ENCODE measurements at regions not wholly inside any gene's neighbourhood (a gene's known extent, or its start where the extent isn't known, plus 50 kb on each side); places are given as distances from the start of the nearest gene placed in this dataset.

GRCh38 chr9:28547527-28547926 lies 974.2 kb upstream of the C9orf72 start:
- Histone ChIP-seq H3K79me1 (ENCODE audit: low read depth, low read length) (no peaks in the 10 kb centered on the region), H3K18ac (ENCODE audit: extremely low read depth, low read length) (no peak overlapping the region), H3K9ac (replicated peaks in 1 of 4; ENCODE audit: extremely low read depth in 1 of 4, low read depth in 3 of 4, low read length in 3 of 4) (no peak overlapping the region), H3K9me3 (ENCODE audit: insufficient read depth in 2 of 2, low read depth in 1 of 2, low read length in 1 of 2) (0 out of 4 replicates have a peak, but pooled peaks cover 0 to 5% of the 10 kb centered on the region in 2 experiments), H2BK15ac (ENCODE audit: low read length) (no peak overlapping the region), H3K79me2 (ENCODE audit: control insufficient read depth in 1 of 2, insufficient read depth in 2 of 2, low read length in 2 of 2) (no peaks in the 10 kb centered on the region), H3K36me3 (ENCODE audit: control insufficient read depth in 2 of 4, insufficient read depth in 4 of 4, low read length in 3 of 4) (no peaks in the 10 kb centered on the region; a peak in 1 of 8 replicates), H3K4me3 (ENCODE audit: extremely low read depth in 1 of 4, insufficient read depth in 2 of 4, low read depth in 3 of 4, low read length in 4 of 4) (no peak overlapping the region), H4K5ac (ENCODE audit: insufficient read length, low read depth, low read length) (no peak overlapping the region), H2BK120ac (replicated peaks; ENCODE audit: low read depth, low read length) (no peak overlapping the region), H2AFZ (ENCODE audit: low read length) (no peak overlapping the region), H2BK12ac (ENCODE audit: low read depth, low read length) (no peak overlapping the region), H3K23ac (ENCODE audit: insufficient read length) (no peak overlapping the region), H3K23me2 (ENCODE audit: low read depth, low read length) (no peaks in the 10 kb centered on the region), H3K27me3 (replicated peaks in 1 of 4; ENCODE audit: control insufficient read depth in 3 of 4, extremely low read depth in 1 of 4, insufficient read depth in 3 of 4, low read length in 3 of 4) (no peaks in the 10 kb centered on the region), H2BK20ac (ENCODE audit: low read length) (no peak overlapping the region), H4K91ac (replicated peaks; ENCODE audit: insufficient read length, low read length) (no peak overlapping the region), H4K20me1 (replicated peaks in 1 of 2; ENCODE audit: control insufficient read depth in 1 of 2, insufficient read depth in 2 of 2, low read length in 2 of 2) (no peaks in the 10 kb centered on the region), H3K14ac (ENCODE audit: insufficient read length) (no peak overlapping the region), H2BK5ac (ENCODE audit: low read depth, low read length) (no peak overlapping the region), H3K4me2 (ENCODE audit: insufficient read depth in 1 of 2, low read depth in 2 of 2, low read length in 2 of 2) (no peak overlapping the region), H3K27ac (ENCODE audit: low read depth, low read length) (no peak overlapping the region), H3K4ac (replicated peaks; ENCODE audit: insufficient read length, low read depth, low read length) (no peak overlapping the region), H3K56ac (replicated peaks; ENCODE audit: insufficient read length, low read depth, low read length) (no peak overlapping the region), H2AK5ac (ENCODE audit: low read depth, low read length) (no peak overlapping the region), H4K8ac (ENCODE audit: extremely low read depth, insufficient read depth, low read length) (no peak overlapping the region), H3K4me1 (replicated peaks in 1 of 4; ENCODE audit: control insufficient read depth in 3 of 4, insufficient read depth in 4 of 4, low read length in 3 of 4) (no peaks in the 10 kb centered on the region)
- CTCF ChIA-PET (ENCODE audit: partially characterized antibody): no interaction called here
- FAIRE-seq (no peak), DNase-seq (ENCODE audit: low read depth in 1 of 2, low spot score in 2 of 2) (no peak)
- TF ChIP-seq KDM4A (IDR thresholded peaks at IDR 0.05; ENCODE audit: low read depth, low read length, severe bottlenecking): no peak
- no peak for TF ChIP-seq SIX5 (IDR thresholded peaks at IDR 0.05; ENCODE audit: low read depth, low read length)
- TF ChIP-seq, protein P1, sequence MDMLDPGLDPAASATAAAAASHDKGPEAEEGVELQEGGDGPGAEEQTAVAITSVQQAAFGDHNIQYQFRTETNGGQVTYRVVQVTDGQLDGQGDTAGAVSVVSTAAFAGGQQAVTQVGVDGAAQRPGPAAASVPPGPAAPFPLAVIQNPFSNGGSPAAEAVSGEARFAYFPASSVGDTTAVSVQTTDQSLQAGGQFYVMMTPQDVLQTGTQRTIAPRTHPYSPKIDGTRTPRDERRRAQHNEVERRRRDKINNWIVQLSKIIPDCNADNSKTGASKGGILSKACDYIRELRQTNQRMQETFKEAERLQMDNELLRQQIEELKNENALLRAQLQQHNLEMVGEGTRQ (IDR thresholded peaks at IDR 0.05; ENCODE audit: low read length): no peak
- TF ChIP-seq, protein P2, sequence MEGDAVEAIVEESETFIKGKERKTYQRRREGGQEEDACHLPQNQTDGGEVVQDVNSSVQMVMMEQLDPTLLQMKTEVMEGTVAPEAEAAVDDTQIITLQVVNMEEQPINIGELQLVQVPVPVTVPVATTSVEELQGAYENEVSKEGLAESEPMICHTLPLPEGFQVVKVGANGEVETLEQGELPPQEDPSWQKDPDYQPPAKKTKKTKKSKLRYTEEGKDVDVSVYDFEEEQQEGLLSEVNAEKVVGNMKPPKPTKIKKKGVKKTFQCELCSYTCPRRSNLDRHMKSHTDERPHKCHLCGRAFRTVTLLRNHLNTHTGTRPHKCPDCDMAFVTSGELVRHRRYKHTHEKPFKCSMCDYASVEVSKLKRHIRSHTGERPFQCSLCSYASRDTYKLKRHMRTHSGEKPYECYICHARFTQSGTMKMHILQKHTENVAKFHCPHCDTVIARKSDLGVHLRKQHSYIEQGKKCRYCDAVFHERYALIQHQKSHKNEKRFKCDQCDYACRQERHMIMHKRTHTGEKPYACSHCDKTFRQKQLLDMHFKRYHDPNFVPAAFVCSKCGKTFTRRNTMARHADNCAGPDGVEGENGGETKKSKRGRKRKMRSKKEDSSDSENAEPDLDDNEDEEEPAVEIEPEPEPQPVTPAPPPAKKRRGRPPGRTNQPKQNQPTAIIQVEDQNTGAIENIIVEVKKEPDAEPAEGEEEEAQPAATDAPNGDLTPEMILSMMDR (IDR thresholded peaks at IDR 0.05; ENCODE audit: control extremely low read depth in 1 of 3, insufficient read depth in 1 of 3, low read depth in 1 of 3, low read length in 3 of 3): no peak
- no peak for TF ChIP-seq EGR1 (IDR thresholded peaks at IDR 0.05; ENCODE audit: borderline replicate concordance, low read depth, low read length)
- TF ChIP-seq PHF8 (conservative IDR thresholded peaks at IDR 0.05; ENCODE audit: low read depth, low read length): no peak
- TF ChIP-seq NRF1 (IDR thresholded peaks at IDR 0.05; ENCODE audit: low read depth, low read length): no peak
- TF ChIP-seq SRF (IDR thresholded peaks at IDR 0.05; ENCODE audit: low read depth, low read length): no peak
- no peak for TF ChIP-seq EP300 (IDR thresholded peaks at IDR 0.05; ENCODE audit: borderline replicate concordance in 1 of 2, low read depth in 2 of 2, low read length in 2 of 2)
- TF ChIP-seq, protein P3, sequence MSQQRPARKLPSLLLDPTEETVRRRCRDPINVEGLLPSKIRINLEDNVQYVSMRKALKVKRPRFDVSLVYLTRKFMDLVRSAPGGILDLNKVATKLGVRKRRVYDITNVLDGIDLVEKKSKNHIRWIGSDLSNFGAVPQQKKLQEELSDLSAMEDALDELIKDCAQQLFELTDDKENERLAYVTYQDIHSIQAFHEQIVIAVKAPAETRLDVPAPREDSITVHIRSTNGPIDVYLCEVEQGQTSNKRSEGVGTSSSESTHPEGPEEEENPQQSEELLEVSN (IDR thresholded peaks at IDR 0.05): no peak
- POLR2A ChIA-PET (ENCODE audit: partially characterized antibody): no interaction called here
- WGBS, 2 experiments (ENCODE audit: extremely low coverage in 1 of 2, insufficient coverage in 1 of 2, insufficient read length in 1 of 2, insufficient replicate concordance in 2 of 2, low coverage in 1 of 2, low lambda C conversion rate in 2 of 2, missing lambda C conversion rate in 1 of 2): 87% methylated on average over 2 of the region's 2 CpGs; no CpG with 5 or more reads in 1 of the 2 experiments
